ENCODE measurements at regions not wholly inside any gene's neighbourhood (a gene's known extent, or its start where the extent isn't known, plus 50 kb on each side); places are given as distances from the start of the nearest gene placed in this dataset.

DNA sequence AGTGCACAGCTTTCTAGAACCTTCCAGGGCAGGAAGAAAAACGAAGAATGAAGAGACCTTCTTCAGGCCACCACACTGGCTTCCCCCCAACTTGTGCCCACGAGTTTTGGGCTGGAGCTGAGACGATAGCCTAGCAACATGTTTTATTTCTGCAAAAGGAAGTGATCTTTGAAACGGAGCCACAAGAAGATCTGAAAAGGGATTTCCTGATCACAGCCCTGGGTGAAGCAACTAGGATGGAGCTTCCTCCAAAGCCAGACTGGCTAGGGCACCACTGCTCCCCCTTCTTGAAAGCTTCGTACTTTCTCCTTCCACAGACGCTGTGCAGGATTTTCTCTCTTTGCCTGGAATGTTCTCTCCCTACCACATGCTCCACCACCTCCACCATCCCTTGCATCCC lies 418.3 kb downstream of the MED13L start:
- TF ChIP-seq, protein P1, sequence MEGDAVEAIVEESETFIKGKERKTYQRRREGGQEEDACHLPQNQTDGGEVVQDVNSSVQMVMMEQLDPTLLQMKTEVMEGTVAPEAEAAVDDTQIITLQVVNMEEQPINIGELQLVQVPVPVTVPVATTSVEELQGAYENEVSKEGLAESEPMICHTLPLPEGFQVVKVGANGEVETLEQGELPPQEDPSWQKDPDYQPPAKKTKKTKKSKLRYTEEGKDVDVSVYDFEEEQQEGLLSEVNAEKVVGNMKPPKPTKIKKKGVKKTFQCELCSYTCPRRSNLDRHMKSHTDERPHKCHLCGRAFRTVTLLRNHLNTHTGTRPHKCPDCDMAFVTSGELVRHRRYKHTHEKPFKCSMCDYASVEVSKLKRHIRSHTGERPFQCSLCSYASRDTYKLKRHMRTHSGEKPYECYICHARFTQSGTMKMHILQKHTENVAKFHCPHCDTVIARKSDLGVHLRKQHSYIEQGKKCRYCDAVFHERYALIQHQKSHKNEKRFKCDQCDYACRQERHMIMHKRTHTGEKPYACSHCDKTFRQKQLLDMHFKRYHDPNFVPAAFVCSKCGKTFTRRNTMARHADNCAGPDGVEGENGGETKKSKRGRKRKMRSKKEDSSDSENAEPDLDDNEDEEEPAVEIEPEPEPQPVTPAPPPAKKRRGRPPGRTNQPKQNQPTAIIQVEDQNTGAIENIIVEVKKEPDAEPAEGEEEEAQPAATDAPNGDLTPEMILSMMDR (conservative IDR thresholded peaks at IDR 0.05 in 1 of 2, IDR thresholded peaks at IDR 0.05 in 1 of 2; ENCODE audit: low read depth in 1 of 2, low read length in 2 of 2): no peak
- no peak for TF ChIP-seq EZH2 (IDR thresholded peaks at IDR 0.05; ENCODE audit: low read length, missing control alignments)

All from fibroblast of lung (primary cell).